ENCODE measurements at regions not wholly inside any gene's neighbourhood (a gene's known extent, or its start where the extent isn't known, plus 50 kb on each side); places are given as distances from the start of the nearest gene placed in this dataset.

- H3K36me3 ChIP-seq: no peaks in the 10 kb centered on the region
- no peaks in the 10 kb centered on the region for H3K27me3 ChIP-seq
- no peak for TF ChIP-seq CTCF (IDR thresholded peaks at IDR 0.05)
- no peaks in the 10 kb centered on the region for H3K9me3 ChIP-seq
- no peaks in the 10 kb centered on the region for H3K4me1 ChIP-seq (ENCODE audit: control insufficient read depth in 1 of 2, insufficient read depth in 1 of 2, low read depth in 1 of 2, low read length in 1 of 2)
- no peak overlapping the region for H3K27ac ChIP-seq
- no peak overlapping the region for H3K4me3 ChIP-seq (ENCODE audit: low read depth in 1 of 2, low read length in 1 of 2)
Measured at GRCh38 chr18:45365835-45366234, 249.4 kb upstream of the SLC14A2 start.

- Histone ChIP-seq H3K4me3 (ENCODE audit: low read depth in 1 of 2, low read length in 1 of 2) (no peak overlapping the region), H3K36me3 (no peaks in the 10 kb centered on the region), H3K9me3 (no peaks in the 10 kb centered on the region), H3K4me1 (ENCODE audit: control insufficient read depth in 1 of 2, insufficient read depth in 1 of 2, low read depth in 1 of 2, low read length in 1 of 2) (no peaks in the 10 kb centered on the region), H3K27ac (no peak overlapping the region), H3K27me3 (no peaks in the 10 kb centered on the region)
- TF ChIP-seq CTCF (IDR thresholded peaks at IDR 0.05): no peak
Measured at GRCh38 chr18:45370255-45371010, 244.8 kb upstream of the SLC14A2 start.

- H3K4me3 ChIP-seq (ENCODE audit: low read depth in 1 of 2, low read length in 1 of 2): no peak overlapping the region
- H3K36me3 ChIP-seq: no peaks in the 10 kb centered on the region
- TF ChIP-seq CTCF (IDR thresholded peaks at IDR 0.05): no peak
- no peaks in the 10 kb centered on the region for H3K27me3 ChIP-seq
- no peak overlapping the region for H3K27ac ChIP-seq
- no peaks in the 10 kb centered on the region for H3K9me3 ChIP-seq
- H3K4me1 ChIP-seq (ENCODE audit: control insufficient read depth in 1 of 2, insufficient read depth in 1 of 2, low read depth in 1 of 2, low read length in 1 of 2): no peaks in the 10 kb centered on the region
Measured at GRCh38 chr18:45373286-45373880, 241.9 kb upstream of the SLC14A2 start.

DNA sequence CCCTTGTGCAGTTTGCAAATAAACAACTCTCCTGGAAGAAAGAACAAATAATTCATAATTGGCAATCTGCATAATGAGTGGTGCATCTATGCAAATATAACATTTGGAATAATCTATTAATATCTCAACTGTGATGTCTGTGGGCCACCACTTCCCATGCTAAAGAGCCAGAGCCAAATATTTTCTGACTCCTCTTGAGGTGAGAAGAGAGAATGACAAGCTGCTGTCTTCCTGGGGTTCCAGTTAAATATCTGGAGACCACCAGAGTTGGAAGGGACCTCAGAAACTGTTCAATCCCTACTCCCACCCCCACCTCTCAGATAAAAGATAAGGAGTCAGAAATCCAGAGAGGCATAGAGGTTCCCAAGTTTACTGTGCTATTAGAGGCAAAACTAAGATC, 241.0 kb upstream of the SLC14A2 start:
- H3K4me3 ChIP-seq (ENCODE audit: low read depth in 1 of 2, low read length in 1 of 2): no peak overlapping the region
- H3K36me3 ChIP-seq: no peaks in the 10 kb centered on the region
- no peaks in the 10 kb centered on the region for H3K4me1 ChIP-seq (ENCODE audit: control insufficient read depth in 1 of 2, insufficient read depth in 1 of 2, low read depth in 1 of 2, low read length in 1 of 2)
- H3K27me3 ChIP-seq: no peaks in the 10 kb centered on the region
- no peak for TF ChIP-seq CTCF (IDR thresholded peaks at IDR 0.05)
- no peaks in the 10 kb centered on the region for H3K9me3 ChIP-seq
- no peak overlapping the region for H3K27ac ChIP-seq

GRCh38 chr18:45374878-45375630, 240.2 kb upstream of the SLC14A2 start:
- no peak overlapping the region for H3K27ac ChIP-seq
- no peaks in the 10 kb centered on the region for H3K9me3 ChIP-seq
- H3K4me3 ChIP-seq (ENCODE audit: low read depth in 1 of 2, low read length in 1 of 2): no peak overlapping the region
- H3K36me3 ChIP-seq: no peaks in the 10 kb centered on the region
- H3K27me3 ChIP-seq: no peaks in the 10 kb centered on the region
- no peaks in the 10 kb centered on the region for H3K4me1 ChIP-seq (ENCODE audit: control insufficient read depth in 1 of 2, insufficient read depth in 1 of 2, low read depth in 1 of 2, low read length in 1 of 2)
- TF ChIP-seq CTCF (IDR thresholded peaks at IDR 0.05): no peak

Data from neutrophil (primary cell).